HL-60 (cell line): ENCODE measurements at regions not wholly inside any gene's neighbourhood (a gene's known extent, or its start where the extent isn't known, plus 50 kb on each side); places are given as distances from the start of the nearest gene placed in this dataset.

Experiments
- DNase-seq, 2 experiments: peaks; one replicate each; pipeline ENCODE4 v3.0.0-alpha.2; 2010 to 2020; ENCODE audit warnings: low read depth in 1 of 2, low spot score in 1 of 2
- H3K27ac ChIP-seq: fragments of 250-450 bp; sonication (Bioruptor Pico); replicated peaks from 2 replicates; pipeline ENCODE4 v1.5.1; 2020; ENCODE audit warnings: mild to moderate bottlenecking, moderate library complexity
- H3K27me3 ChIP-seq: fragments of 250-450 bp; sonication (Bioruptor Pico); 2 replicates; pipeline ENCODE4 v1.5.1; 2021; ENCODE audit warnings: mild to moderate bottlenecking, moderate library complexity; ENCODE audit not compliant: insufficient read depth, poor library complexity, severe bottlenecking
- H3K4me3 ChIP-seq: replicated peaks from 2 replicates; pipeline ENCODE4 v1.5.1; 2011; ENCODE audit warnings: mild to moderate bottlenecking, control low read depth, low read length; ENCODE audit not compliant: insufficient read depth
- GABPA ChIP-seq: IDR thresholded peaks from 2 replicates; pipeline ENCODE4 v1.6.1; 2012; ENCODE audit warnings: low read depth
- POLR2AphosphoS5 ChIP-seq: IDR thresholded peaks from 2 replicates; pipeline ENCODE4 v1.6.1; 2012; ENCODE audit warnings: low read depth
- SPI1 ChIP-seq: IDR thresholded peaks from 2 replicates; pipeline ENCODE4 v1.6.1; 2012; ENCODE audit warnings: low read depth, mild to moderate bottlenecking, borderline replicate concordance
- TF ChIP-seq, protein P1 (sequence below): IDR thresholded peaks from 2 replicates; pipeline ENCODE4 v1.6.1; 2012; ENCODE audit warnings: low read depth; ENCODE audit not compliant: insufficient replicate concordance
- TF ChIP-seq, protein P2 (sequence below): IDR thresholded peaks from one replicate; pipeline ENCODE4 v1.5.1; 2011; ENCODE audit warnings: low read length, control low read depth, inconsistent platforms; ENCODE audit not compliant: insufficient read depth

DNA sequence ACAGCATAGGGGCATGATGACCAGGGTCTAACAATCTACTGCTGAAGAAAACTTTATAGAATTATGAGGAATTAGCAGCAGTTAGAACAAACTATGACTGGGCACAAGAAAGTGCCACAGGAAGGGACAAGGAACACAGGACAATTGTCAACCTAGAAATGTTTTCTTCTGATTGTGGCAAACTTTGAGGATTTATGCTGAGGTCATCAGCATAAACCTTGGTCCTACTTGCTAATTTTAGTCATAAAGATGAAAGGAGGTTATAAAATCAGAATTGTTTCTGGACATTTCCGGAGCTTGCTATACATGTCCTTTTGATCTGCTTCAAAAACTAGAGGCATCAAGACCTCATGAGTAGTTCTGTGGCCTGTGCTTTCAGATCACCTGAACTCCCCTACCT lies 446.6 kb upstream of the THBS1 start:
- Histone ChIP-seq H3K27ac (no peak overlapping the region), H3K4me3 (no peak overlapping the region), H3K27me3 (peaks cover 2% of the 10 kb centered on the region)
- no peak for DNase-seq
- TF ChIP-seq POLR2AphosphoS5 (no peak), SPI1 (no peak), GABPA (no peak)
- TF ChIP-seq, protein P1, sequence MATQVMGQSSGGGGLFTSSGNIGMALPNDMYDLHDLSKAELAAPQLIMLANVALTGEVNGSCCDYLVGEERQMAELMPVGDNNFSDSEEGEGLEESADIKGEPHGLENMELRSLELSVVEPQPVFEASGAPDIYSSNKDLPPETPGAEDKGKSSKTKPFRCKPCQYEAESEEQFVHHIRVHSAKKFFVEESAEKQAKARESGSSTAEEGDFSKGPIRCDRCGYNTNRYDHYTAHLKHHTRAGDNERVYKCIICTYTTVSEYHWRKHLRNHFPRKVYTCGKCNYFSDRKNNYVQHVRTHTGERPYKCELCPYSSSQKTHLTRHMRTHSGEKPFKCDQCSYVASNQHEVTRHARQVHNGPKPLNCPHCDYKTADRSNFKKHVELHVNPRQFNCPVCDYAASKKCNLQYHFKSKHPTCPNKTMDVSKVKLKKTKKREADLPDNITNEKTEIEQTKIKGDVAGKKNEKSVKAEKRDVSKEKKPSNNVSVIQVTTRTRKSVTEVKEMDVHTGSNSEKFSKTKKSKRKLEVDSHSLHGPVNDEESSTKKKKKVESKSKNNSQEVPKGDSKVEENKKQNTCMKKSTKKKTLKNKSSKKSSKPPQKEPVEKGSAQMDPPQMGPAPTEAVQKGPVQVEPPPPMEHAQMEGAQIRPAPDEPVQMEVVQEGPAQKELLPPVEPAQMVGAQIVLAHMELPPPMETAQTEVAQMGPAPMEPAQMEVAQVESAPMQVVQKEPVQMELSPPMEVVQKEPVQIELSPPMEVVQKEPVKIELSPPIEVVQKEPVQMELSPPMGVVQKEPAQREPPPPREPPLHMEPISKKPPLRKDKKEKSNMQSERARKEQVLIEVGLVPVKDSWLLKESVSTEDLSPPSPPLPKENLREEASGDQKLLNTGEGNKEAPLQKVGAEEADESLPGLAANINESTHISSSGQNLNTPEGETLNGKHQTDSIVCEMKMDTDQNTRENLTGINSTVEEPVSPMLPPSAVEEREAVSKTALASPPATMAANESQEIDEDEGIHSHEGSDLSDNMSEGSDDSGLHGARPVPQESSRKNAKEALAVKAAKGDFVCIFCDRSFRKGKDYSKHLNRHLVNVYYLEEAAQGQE = no peak
- TF ChIP-seq, protein P2, sequence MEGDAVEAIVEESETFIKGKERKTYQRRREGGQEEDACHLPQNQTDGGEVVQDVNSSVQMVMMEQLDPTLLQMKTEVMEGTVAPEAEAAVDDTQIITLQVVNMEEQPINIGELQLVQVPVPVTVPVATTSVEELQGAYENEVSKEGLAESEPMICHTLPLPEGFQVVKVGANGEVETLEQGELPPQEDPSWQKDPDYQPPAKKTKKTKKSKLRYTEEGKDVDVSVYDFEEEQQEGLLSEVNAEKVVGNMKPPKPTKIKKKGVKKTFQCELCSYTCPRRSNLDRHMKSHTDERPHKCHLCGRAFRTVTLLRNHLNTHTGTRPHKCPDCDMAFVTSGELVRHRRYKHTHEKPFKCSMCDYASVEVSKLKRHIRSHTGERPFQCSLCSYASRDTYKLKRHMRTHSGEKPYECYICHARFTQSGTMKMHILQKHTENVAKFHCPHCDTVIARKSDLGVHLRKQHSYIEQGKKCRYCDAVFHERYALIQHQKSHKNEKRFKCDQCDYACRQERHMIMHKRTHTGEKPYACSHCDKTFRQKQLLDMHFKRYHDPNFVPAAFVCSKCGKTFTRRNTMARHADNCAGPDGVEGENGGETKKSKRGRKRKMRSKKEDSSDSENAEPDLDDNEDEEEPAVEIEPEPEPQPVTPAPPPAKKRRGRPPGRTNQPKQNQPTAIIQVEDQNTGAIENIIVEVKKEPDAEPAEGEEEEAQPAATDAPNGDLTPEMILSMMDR = no peak

- TF ChIP-seq, protein P1 = no peak
- TF ChIP-seq SPI1 = no peak
- TF ChIP-seq POLR2AphosphoS5 = no peak
- TF ChIP-seq, protein P2 = no peak
- TF ChIP-seq GABPA = no peak
- no peak for DNase-seq
- Histone ChIP-seq H3K4me3 (no peak overlapping the region), H3K27ac (no peak overlapping the region), H3K27me3 (peaks cover 4% of the 10 kb centered on the region)
These were observed 444.9 kb upstream of the THBS1 start for GRCh38 chr15:39135989-39136388.

DNA sequence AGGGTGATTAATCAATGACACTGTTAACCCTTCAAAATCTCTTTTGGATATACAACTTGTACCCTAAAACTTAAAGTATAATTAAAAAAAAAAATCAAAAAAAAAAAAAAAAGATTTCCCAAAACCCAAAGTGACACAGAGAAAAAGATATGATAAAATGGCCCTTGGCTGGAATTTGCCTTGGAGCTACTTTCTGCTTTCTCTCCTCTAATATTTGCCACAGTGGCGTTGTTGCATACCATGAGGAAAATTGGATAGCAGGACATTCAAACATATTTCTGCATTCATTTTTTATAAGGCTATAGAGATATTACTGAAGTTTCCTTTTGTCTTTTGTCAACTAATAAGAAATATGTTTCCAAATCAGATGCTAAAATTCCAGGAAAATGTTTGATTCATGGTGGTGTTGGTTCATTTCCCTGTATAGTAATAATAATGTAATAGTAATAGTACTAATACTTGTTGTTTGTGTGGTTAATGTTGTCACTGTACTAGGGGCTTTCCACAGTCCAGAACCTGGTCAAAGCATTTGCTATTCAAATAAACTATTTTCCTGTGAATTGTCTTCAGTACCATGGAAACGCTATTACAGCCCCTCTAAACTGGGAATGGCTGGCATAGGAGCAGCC lies 441.3 kb upstream of the THBS1 start:
- Histone ChIP-seq H3K27ac (no peak overlapping the region), H3K27me3 (peaks cover 4% of the 10 kb centered on the region), H3K4me3 (no peak overlapping the region)
- no peak for DNase-seq
- TF ChIP-seq POLR2AphosphoS5 (no peak), GABPA (no peak)
- TF ChIP-seq, protein P2 = no peak

- TF ChIP-seq POLR2AphosphoS5 = no peak
- TF ChIP-seq, protein P2 = no peak
- TF ChIP-seq, protein P1 = no peak
- TF ChIP-seq SPI1 = no peak
- no peak for TF ChIP-seq GABPA
- no peak overlapping the region for H3K27ac ChIP-seq
- no peak for DNase-seq
- H3K4me3 ChIP-seq = no peak overlapping the region
- peaks cover 4% of the 10 kb centered on the region for H3K27me3 ChIP-seq
These were observed 440.7 kb upstream of the THBS1 start for GRCh38 chr15:39140060-39140604.
